GM23338 (cell line): ENCODE measurements at regions not wholly inside any gene's neighbourhood (a gene's known extent, or its start where the extent isn't known, plus 50 kb on each side); places are given as distances from the start of the nearest gene placed in this dataset.

ENCODE experiments used
- CREB1 ChIP-seq: fragments of 250-450 bp; sonication (Bioruptor Pico); IDR thresholded peaks from 2 replicates; pipeline ENCODE4 v1.5.0; 2020; ENCODE audit warnings: low read depth, mild to moderate bottlenecking, moderate library complexity
- EZH2 ChIP-seq: fragments of 200-600 bp; sonication (generic); IDR thresholded peaks from one replicate; pipeline ENCODE4 v1.8.0; 2017; ENCODE audit warnings: antibody characterized with exemption, mild to moderate bottlenecking, low read depth; ENCODE audit not compliant: unreplicated experiment
- EZH2phosphoT487 ChIP-seq: fragments of 200-600 bp; sonication (generic); IDR thresholded peaks from one replicate; pipeline ENCODE4 v1.8.1; 2018; ENCODE audit warnings: antibody characterized with exemption; ENCODE audit not compliant: unreplicated experiment
- POLR2AphosphoS5 ChIP-seq: IDR thresholded peaks from 2 replicates; pipeline ENCODE4 v1.6.1; 2016; ENCODE audit warnings: antibody characterized with exemption, low read depth
- TF ChIP-seq, protein P1 (sequence below), 2 experiments: fragments of 200-600 bp in 1 of 2; sonication (generic) in 1 of 2; conservative IDR thresholded peaks; 2 replicates each; pipeline versions ENCODE4 v1.5.1 to v1.6.1; 2016 to 2017; ENCODE audit warnings: antibody characterized with exemption in 2 of 2, low read depth in 2 of 2, mild to moderate bottlenecking in 2 of 2, moderate library complexity in 1 of 2
- TF ChIP-seq, protein P2 (sequence below): IDR thresholded peaks from one replicate; pipeline ENCODE4 v1.6.1; 2018; ENCODE audit warnings: antibody characterized with exemption; ENCODE audit not compliant: unreplicated experiment

DNA sequence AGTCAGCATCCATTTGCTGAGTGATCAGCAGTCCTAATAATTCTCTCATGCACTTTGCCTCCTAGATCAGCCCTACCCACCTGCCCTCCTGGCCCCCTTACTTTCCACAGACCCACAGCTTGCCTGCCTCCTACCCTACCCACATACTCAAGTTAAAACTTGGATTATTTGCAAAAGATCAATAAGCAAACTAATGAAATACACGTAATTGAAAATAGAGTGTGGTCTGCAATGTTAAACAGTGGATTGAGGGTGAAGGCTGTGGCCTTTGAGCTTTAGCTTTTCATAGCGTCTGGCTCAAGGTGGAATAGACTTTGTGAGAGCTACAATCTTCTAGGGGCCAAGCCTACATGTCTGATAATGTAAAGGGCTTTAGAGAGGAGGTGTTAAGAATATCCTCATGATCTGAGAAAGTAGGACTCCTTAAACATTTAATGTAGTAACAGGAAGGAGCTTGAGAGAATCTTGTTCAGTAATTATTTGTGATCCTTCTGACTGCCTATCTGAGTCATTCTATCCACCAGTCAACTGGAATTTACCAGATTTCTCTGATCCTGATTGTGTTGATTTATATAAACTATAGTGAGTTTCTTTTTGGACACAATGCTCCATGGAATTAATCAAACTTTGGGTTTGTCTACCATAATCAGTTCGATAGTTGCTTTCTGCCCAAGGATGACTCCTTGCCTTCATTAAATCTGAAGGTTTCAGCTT lies 310.0 kb downstream of the HRH4 start:
- TF ChIP-seq, protein P1, sequence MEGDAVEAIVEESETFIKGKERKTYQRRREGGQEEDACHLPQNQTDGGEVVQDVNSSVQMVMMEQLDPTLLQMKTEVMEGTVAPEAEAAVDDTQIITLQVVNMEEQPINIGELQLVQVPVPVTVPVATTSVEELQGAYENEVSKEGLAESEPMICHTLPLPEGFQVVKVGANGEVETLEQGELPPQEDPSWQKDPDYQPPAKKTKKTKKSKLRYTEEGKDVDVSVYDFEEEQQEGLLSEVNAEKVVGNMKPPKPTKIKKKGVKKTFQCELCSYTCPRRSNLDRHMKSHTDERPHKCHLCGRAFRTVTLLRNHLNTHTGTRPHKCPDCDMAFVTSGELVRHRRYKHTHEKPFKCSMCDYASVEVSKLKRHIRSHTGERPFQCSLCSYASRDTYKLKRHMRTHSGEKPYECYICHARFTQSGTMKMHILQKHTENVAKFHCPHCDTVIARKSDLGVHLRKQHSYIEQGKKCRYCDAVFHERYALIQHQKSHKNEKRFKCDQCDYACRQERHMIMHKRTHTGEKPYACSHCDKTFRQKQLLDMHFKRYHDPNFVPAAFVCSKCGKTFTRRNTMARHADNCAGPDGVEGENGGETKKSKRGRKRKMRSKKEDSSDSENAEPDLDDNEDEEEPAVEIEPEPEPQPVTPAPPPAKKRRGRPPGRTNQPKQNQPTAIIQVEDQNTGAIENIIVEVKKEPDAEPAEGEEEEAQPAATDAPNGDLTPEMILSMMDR (conservative IDR thresholded peaks at IDR 0.05; ENCODE audit: low read depth in 2 of 2), result no peak
- TF ChIP-seq POLR2AphosphoS5 (no peak), EZH2 (no peak), EZH2phosphoT487 (no peak), CREB1 (CRISPR knock-in tag) (no peak)
- TF ChIP-seq, protein P2, sequence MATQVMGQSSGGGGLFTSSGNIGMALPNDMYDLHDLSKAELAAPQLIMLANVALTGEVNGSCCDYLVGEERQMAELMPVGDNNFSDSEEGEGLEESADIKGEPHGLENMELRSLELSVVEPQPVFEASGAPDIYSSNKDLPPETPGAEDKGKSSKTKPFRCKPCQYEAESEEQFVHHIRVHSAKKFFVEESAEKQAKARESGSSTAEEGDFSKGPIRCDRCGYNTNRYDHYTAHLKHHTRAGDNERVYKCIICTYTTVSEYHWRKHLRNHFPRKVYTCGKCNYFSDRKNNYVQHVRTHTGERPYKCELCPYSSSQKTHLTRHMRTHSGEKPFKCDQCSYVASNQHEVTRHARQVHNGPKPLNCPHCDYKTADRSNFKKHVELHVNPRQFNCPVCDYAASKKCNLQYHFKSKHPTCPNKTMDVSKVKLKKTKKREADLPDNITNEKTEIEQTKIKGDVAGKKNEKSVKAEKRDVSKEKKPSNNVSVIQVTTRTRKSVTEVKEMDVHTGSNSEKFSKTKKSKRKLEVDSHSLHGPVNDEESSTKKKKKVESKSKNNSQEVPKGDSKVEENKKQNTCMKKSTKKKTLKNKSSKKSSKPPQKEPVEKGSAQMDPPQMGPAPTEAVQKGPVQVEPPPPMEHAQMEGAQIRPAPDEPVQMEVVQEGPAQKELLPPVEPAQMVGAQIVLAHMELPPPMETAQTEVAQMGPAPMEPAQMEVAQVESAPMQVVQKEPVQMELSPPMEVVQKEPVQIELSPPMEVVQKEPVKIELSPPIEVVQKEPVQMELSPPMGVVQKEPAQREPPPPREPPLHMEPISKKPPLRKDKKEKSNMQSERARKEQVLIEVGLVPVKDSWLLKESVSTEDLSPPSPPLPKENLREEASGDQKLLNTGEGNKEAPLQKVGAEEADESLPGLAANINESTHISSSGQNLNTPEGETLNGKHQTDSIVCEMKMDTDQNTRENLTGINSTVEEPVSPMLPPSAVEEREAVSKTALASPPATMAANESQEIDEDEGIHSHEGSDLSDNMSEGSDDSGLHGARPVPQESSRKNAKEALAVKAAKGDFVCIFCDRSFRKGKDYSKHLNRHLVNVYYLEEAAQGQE, result no peak
